SU-DHL-6 (cell line): ENCODE measurements at regions not wholly inside any gene's neighbourhood (a gene's known extent, or its start where the extent isn't known, plus 50 kb on each side); places are given as distances from the start of the nearest gene placed in this dataset.

Source experiments
- H2AFZ ChIP-seq: fragments of 200-600 bp; sonication (generic); 2 replicates; pipeline ENCODE4 v1.6.1; 2014; ENCODE audit warnings: low read depth, mild to moderate bottlenecking, moderate library complexity, mixed read lengths, antibody characterized with exemption, low read length; ENCODE audit not compliant: severe bottlenecking
- H3F3A ChIP-seq: fragments of 200-600 bp; shearing (Covaris generic); 2 replicates; pipeline ENCODE4 v1.6.0; 2016; ENCODE audit warnings: antibody characterized with exemption, mild to moderate bottlenecking; ENCODE audit not compliant: insufficient read depth
- H3K27ac ChIP-seq: fragments of 200-600 bp; sonication (generic); 2 replicates; pipeline ENCODE4 v1.5.1; 2016; ENCODE audit warnings: low read depth, mild to moderate bottlenecking, low read length, moderate library complexity, mixed read lengths
- H3K27me3 ChIP-seq: fragments of 200-600 bp; sonication (generic), shearing (Covaris generic); 2 replicates; pipeline ENCODE4 v1.6.0; 2014; ENCODE audit warnings: mild to moderate bottlenecking, low read length
- H3K36me3 ChIP-seq: fragments of 200-600 bp; sonication (generic); 2 replicates; pipeline ENCODE4 v1.6.1; 2014; ENCODE audit warnings: mild to moderate bottlenecking, low read length, mixed read lengths
- H3K4me2 ChIP-seq: fragments of 300-600, 200-600 bp; shearing (Covaris generic), sonication (generic); 2 replicates; pipeline ENCODE4 v1.6.0; 2014; ENCODE audit warnings: low read length, low read depth, mild to moderate bottlenecking; ENCODE audit not compliant: poor library complexity, severe bottlenecking
- H3K4me3 ChIP-seq: fragments of 200-600 bp; sonication (generic); 2 replicates; pipeline ENCODE4 v1.5.1; 2014; ENCODE audit warnings: antibody characterized with exemption, low read length, mild to moderate bottlenecking, mixed read lengths; ENCODE audit not compliant: insufficient read depth, poor library complexity, severe bottlenecking
- H3K79me2 ChIP-seq: fragments of 200-600 bp; sonication (generic); 2 replicates; pipeline ENCODE4 v1.6.1; 2014; ENCODE audit warnings: mild to moderate bottlenecking, low read length, moderate library complexity; ENCODE audit not compliant: insufficient read depth
- H3K9ac ChIP-seq: fragments of 200-600 bp; sonication (generic); 2 replicates; pipeline ENCODE4 v1.7.0; 2014; ENCODE audit warnings: mild to moderate bottlenecking, low read length
- H3K9me2 ChIP-seq: fragments of 200-600 bp; sonication (generic); replicated peaks from 2 replicates; pipeline ENCODE4 v1.6.1; 2014; ENCODE audit warnings: low read length; ENCODE audit not compliant: insufficient read depth
- H3K9me3 ChIP-seq: fragments of 200-600 bp; sonication (generic); 2 replicates; pipeline ENCODE4 v1.6.1; 2014; ENCODE audit warnings: low read length, mixed read lengths; ENCODE audit not compliant: insufficient read depth
- H4K20me1 ChIP-seq: fragments of 200-600 bp; sonication (generic); 2 replicates; pipeline ENCODE4 v1.6.1; 2014; ENCODE audit warnings: low read depth, mild to moderate bottlenecking, antibody characterized with exemption, low read length, moderate library complexity, mixed read lengths
- EZH2phosphoT487 ChIP-seq: fragments of 200-600 bp; sonication (generic), shearing (Covaris generic); conservative IDR thresholded peaks from 2 replicates; pipeline ENCODE4 v1.6.1; 2018; ENCODE audit warnings: mild to moderate bottlenecking, antibody characterized with exemption, low read length, moderate library complexity, mixed read lengths
- TF ChIP-seq, protein P1 (sequence below): fragments of 200-600 bp; sonication (generic); IDR thresholded peaks from one replicate; pipeline ENCODE4 v1.5.1; 2017; ENCODE audit warnings: antibody characterized with exemption, mild to moderate bottlenecking, low read length, moderate library complexity; ENCODE audit not compliant: insufficient read depth, poor library complexity, severe bottlenecking

GRCh38 chr4:59838236-59838635 lies 1361.9 kb upstream of the ADGRL3 start:
- Histone ChIP-seq H3K27me3 (no peaks in the 10 kb centered on the region), H3K36me3 (no peaks in the 10 kb centered on the region), H3K9me2 (no peaks in the 10 kb centered on the region), H3K4me2 (no peak overlapping the region), H4K20me1 (no peaks in the 10 kb centered on the region), H3K79me2 (no peaks in the 10 kb centered on the region), H3K4me3 (no peak overlapping the region), H3K9ac (no peak overlapping the region), H3K9me3 (no peaks in the 10 kb centered on the region), H2AFZ (no peak overlapping the region), H3F3A (no peaks in the 10 kb centered on the region), H3K27ac (no peak overlapping the region)
- TF ChIP-seq, protein P1, sequence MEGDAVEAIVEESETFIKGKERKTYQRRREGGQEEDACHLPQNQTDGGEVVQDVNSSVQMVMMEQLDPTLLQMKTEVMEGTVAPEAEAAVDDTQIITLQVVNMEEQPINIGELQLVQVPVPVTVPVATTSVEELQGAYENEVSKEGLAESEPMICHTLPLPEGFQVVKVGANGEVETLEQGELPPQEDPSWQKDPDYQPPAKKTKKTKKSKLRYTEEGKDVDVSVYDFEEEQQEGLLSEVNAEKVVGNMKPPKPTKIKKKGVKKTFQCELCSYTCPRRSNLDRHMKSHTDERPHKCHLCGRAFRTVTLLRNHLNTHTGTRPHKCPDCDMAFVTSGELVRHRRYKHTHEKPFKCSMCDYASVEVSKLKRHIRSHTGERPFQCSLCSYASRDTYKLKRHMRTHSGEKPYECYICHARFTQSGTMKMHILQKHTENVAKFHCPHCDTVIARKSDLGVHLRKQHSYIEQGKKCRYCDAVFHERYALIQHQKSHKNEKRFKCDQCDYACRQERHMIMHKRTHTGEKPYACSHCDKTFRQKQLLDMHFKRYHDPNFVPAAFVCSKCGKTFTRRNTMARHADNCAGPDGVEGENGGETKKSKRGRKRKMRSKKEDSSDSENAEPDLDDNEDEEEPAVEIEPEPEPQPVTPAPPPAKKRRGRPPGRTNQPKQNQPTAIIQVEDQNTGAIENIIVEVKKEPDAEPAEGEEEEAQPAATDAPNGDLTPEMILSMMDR = no peak
- no peak for TF ChIP-seq EZH2phosphoT487

DNA sequence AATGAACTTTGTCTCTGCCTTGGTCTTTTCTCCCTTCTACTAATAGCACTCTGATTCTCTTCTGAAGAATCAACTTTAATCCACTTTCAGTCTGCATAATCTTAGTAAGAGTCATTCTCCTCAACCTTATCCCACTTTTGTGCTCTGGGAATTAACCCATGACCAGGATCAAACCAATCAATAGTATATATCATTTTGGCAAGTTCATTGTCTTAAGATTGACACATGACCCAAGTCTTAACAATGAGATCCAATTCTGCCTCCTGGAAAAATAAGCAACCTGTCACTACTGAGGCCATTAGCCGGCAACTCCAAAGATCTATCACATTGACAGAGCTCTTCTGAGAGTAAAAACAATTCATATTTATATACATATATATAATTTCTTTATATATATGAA lies 1358.4 kb upstream of the ADGRL3 start:
- Histone ChIP-seq H3K4me2 (no peak overlapping the region), H3K79me2 (no peaks in the 10 kb centered on the region), H2AFZ (no peak overlapping the region), H4K20me1 (no peaks in the 10 kb centered on the region), H3K9me3 (no peaks in the 10 kb centered on the region), H3K36me3 (no peaks in the 10 kb centered on the region), H3K4me3 (no peak overlapping the region), H3K9me2 (no peaks in the 10 kb centered on the region), H3K27me3 (no peaks in the 10 kb centered on the region), H3K27ac (no peak overlapping the region), H3K9ac (no peak overlapping the region), H3F3A (no peaks in the 10 kb centered on the region)
- TF ChIP-seq, protein P1 = no peak
- TF ChIP-seq EZH2phosphoT487 = no peak

DNA sequence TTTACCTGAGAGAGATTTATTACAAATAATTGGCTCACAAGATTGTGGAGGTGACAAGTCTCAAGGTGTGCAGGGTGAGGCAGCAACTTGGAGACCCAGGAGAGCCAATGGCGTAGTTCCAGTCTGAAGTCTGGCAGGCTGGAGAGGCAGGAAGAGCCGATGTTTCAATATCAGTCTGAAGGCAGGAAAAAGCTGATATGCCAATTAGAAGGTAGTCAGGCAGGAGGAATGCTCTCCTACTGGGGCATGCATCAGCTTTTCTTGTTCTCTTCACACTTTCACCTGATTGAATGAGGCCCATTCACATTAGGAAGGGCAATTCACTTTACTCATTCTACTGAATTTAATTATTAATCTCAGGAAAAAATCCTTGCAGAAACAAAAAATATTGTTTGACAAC lies 1351.7 kb upstream of the ADGRL3 start:
- no peak overlapping the region for H3K4me3 ChIP-seq
- H3K36me3 ChIP-seq = no peaks in the 10 kb centered on the region
- H2AFZ ChIP-seq = no peak overlapping the region
- TF ChIP-seq, protein P1 = no peak
- no peak for TF ChIP-seq EZH2phosphoT487
- H3K9ac ChIP-seq = no peak overlapping the region
- H3K27ac ChIP-seq = no peak overlapping the region
- H3K9me2 ChIP-seq = no peaks in the 10 kb centered on the region
- H3K9me3 ChIP-seq = no peaks in the 10 kb centered on the region
- no peak overlapping the region for H3K4me2 ChIP-seq
- H4K20me1 ChIP-seq = no peaks in the 10 kb centered on the region
- no peaks in the 10 kb centered on the region for H3F3A ChIP-seq
- no peaks in the 10 kb centered on the region for H3K79me2 ChIP-seq
- no peaks in the 10 kb centered on the region for H3K27me3 ChIP-seq
